ENCODE measurements at regions not wholly inside any gene's neighbourhood (a gene's known extent, or its start where the extent isn't known, plus 50 kb on each side); places are given as distances from the start of the nearest gene placed in this dataset.
"Not testable (repeated sequence)": the region's sequence is repeated elsewhere in the genome, so short reads cannot be mapped to it uniquely, and the experiment has no call there.

- DNase-seq, result no peak
Measured at GRCh38 chr20:59466107-59466815, 138.1 kb upstream of the PHACTR3 start.

GRCh38 chr20:59468831-59469230 lies 135.5 kb upstream of the PHACTR3 start:
- no peak for DNase-seq

GRCh38 chr20:59469267-59470252 lies 134.8 kb upstream of the PHACTR3 start:
- DNase-seq, result no peak

- no peak for DNase-seq
Measured at GRCh38 chr20:59470521-59470920, 133.8 kb upstream of the PHACTR3 start.

GRCh38 chr20:59471653-59472421 lies 132.5 kb upstream of the PHACTR3 start:
- no peak for DNase-seq

GRCh38 chr20:59473742-59474141 lies 130.6 kb upstream of the PHACTR3 start:
- no peak for DNase-seq

- DNase-seq, result no peak
Measured at GRCh38 chr20:59481067-59481466, 123.3 kb upstream of the PHACTR3 start.

GRCh38 chr20:59481477-59482018 lies 122.8 kb upstream of the PHACTR3 start:
- DNase-seq, result no peak

- DNase-seq, result no peak
Measured at GRCh38 chr20:59482351-59483187, 121.8 kb upstream of the PHACTR3 start.

GRCh38 chr20:59483481-59483880 lies 120.9 kb upstream of the PHACTR3 start:
- DNase-seq, result no peak

GRCh38 chr20:59484228-59484627 lies 120.1 kb upstream of the PHACTR3 start:
- no peak for DNase-seq

GRCh38 chr20:59485576-59486454 lies 118.5 kb upstream of the PHACTR3 start:
- DNase-seq, result no peak

GRCh38 chr20:59488459-59488858 lies 115.9 kb upstream of the PHACTR3 start:
- not testable (repeated sequence) for DNase-seq

GRCh38 chr20:59490196-59491004 lies 113.9 kb upstream of the PHACTR3 start:
- not testable (repeated sequence) for DNase-seq

- DNase-seq, result no peak
Measured at GRCh38 chr20:59491884-59492283, 112.5 kb upstream of the PHACTR3 start.

GRCh38 chr20:59493926-59494325 lies 110.4 kb upstream of the PHACTR3 start:
- DNase-seq, result no peak

GRCh38 chr20:59495166-59495565 lies 109.2 kb upstream of the PHACTR3 start:
- DNase-seq, result no peak

GRCh38 chr20:59495894-59496510 lies 108.3 kb upstream of the PHACTR3 start:
- peak; percentile 74 to 87 (median 79) for DNase-seq

- DNase-seq, result no peak
Measured at GRCh38 chr20:59498291-59498690, 106.0 kb upstream of the PHACTR3 start.

Measured in suppressor macrophage treated with lipopolysaccharide for 1 hour (primary cell).